ENCODE measurements at regions not wholly inside any gene's neighbourhood (a gene's known extent, or its start where the extent isn't known, plus 50 kb on each side); places are given as distances from the start of the nearest gene placed in this dataset.
A peak's percentile ranks its signal among the peaks of the same experiment; 100 is the strongest.

- peak; percentile 48 for FAIRE-seq
- no peak for DNase-seq (ENCODE audit: insufficient read length, low spot score)
These were observed 75.6 kb upstream of the BCL11B start for GRCh38 chr14:99347561-99347960.

GRCh38 chr14:99346470-99347080, 74.6 kb upstream of the BCL11B start:
- no peak for FAIRE-seq
- no peak for DNase-seq (ENCODE audit: insufficient read length, low spot score)

- FAIRE-seq (no peak), DNase-seq (ENCODE audit: insufficient read length, low spot score) (no peak)
These were observed 73.5 kb upstream of the BCL11B start for GRCh38 chr14:99345472-99345871.

GRCh38 chr14:99344051-99344758, 72.2 kb upstream of the BCL11B start:
- no peak for FAIRE-seq
- DNase-seq (ENCODE audit: insufficient read length, low spot score), result no peak

GRCh38 chr14:99342906-99343305, 70.9 kb upstream of the BCL11B start:
- no peak for FAIRE-seq
- DNase-seq (ENCODE audit: insufficient read length, low spot score), result no peak

- no peak for DNase-seq (ENCODE audit: insufficient read length, low spot score)
- FAIRE-seq, result no peak
These were observed 70.2 kb upstream of the BCL11B start for GRCh38 chr14:99342204-99342603.

- FAIRE-seq, result no peak
- no peak for DNase-seq (ENCODE audit: insufficient read length, low spot score)
These were observed 67.6 kb upstream of the BCL11B start for GRCh38 chr14:99339551-99339950.

GRCh38 chr14:99338313-99338712, 66.3 kb upstream of the BCL11B start:
- DNase-seq (ENCODE audit: insufficient read length, low spot score) (no peak), FAIRE-seq (no peak)

- no peak for DNase-seq (ENCODE audit: insufficient read length, low spot score)
- FAIRE-seq, result no peak
These were observed 62.0 kb upstream of the BCL11B start for GRCh38 chr14:99333841-99334635.

GRCh38 chr14:99333214-99333613, 61.2 kb upstream of the BCL11B start:
- DNase-seq (ENCODE audit: insufficient read length, low spot score), result no peak
- FAIRE-seq, result peak; percentile 79

GRCh38 chr14:99331811-99332210, 59.8 kb upstream of the BCL11B start:
- FAIRE-seq, result no peak
- DNase-seq (ENCODE audit: insufficient read length, low spot score), result no peak

- FAIRE-seq (no peak), DNase-seq (ENCODE audit: insufficient read length, low spot score) (no peak)
These were observed 58.6 kb upstream of the BCL11B start for GRCh38 chr14:99330316-99331240.

GRCh38 chr14:99329711-99330315, 57.8 kb upstream of the BCL11B start:
- no peak for DNase-seq (ENCODE audit: insufficient read length, low spot score)
- no peak for FAIRE-seq

- FAIRE-seq, result peak; percentile 65
- DNase-seq (ENCODE audit: insufficient read length, low spot score), result peak; percentile 79
These were observed 55.7 kb upstream of the BCL11B start for GRCh38 chr14:99327458-99328250.

GRCh38 chr14:99327050-99327449, 55.1 kb upstream of the BCL11B start:
- DNase-seq (ENCODE audit: insufficient read length, low spot score) (no peak), FAIRE-seq (no peak)

- DNase-seq (ENCODE audit: insufficient read length, low spot score), result no peak
- no peak for FAIRE-seq
These were observed 54.2 kb upstream of the BCL11B start for GRCh38 chr14:99326041-99326710.

- FAIRE-seq (no peak), DNase-seq (ENCODE audit: insufficient read length, low spot score) (no peak)
These were observed 53.6 kb upstream of the BCL11B start for GRCh38 chr14:99325591-99325990.

- DNase-seq (ENCODE audit: insufficient read length, low spot score) (no peak), FAIRE-seq (no peak)
These were observed 53.0 kb upstream of the BCL11B start for GRCh38 chr14:99325016-99325415.

GRCh38 chr14:99324291-99324690, 52.3 kb upstream of the BCL11B start:
- no peak for DNase-seq (ENCODE audit: insufficient read length, low spot score)
- FAIRE-seq, result no peak
